NCI-H345 (cell line): ENCODE measurements at regions not wholly inside any gene's neighbourhood (a gene's known extent, or its start where the extent isn't known, plus 50 kb on each side); places are given as distances from the start of the nearest gene placed in this dataset.

Experiments
- DNase-seq: peaks from one replicate; lab custom pipeline; 2025; lab: John Stamatoyannopoulos, UW

DNA sequence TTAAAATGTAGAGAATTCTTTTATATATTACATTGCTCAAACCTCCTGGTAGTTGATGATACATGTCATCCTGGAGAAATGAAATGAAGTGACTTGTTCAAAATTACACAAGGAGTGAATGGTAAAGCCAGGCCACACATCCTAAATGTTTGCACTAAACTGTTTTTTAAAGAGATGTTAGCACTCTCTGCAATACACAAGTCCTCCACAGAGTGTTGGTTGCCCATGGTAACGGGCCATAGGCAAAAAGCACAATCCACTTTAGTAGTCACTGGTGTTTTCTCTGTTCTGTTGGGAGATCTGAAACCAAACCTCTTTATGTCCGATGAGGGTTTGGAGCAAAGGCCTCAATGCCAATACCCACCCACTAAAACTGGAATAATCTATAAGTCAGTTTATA lies 907.4 kb downstream of the NTRK3 start:
- no peak for DNase-seq

DNA sequence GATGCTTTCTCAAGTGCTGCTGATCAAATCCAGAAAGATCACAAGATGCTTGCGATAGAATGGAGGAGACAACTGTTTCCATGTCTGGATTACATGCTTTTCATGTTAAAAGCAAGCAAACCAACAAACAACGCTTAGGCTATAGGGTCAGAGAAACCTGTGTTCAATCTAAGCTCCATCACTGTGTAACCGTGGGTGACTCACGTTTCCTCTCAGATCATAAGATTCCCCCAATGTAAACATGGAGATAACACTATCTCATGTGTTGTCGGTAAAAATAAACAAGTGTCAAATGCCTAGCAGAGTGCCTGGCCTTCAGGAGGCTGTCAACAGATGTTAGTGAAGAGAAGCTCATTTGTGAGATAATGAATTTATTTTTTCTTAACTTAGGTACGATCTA lies 907.8 kb downstream of the NTRK3 start:
- no peak for DNase-seq

DNA sequence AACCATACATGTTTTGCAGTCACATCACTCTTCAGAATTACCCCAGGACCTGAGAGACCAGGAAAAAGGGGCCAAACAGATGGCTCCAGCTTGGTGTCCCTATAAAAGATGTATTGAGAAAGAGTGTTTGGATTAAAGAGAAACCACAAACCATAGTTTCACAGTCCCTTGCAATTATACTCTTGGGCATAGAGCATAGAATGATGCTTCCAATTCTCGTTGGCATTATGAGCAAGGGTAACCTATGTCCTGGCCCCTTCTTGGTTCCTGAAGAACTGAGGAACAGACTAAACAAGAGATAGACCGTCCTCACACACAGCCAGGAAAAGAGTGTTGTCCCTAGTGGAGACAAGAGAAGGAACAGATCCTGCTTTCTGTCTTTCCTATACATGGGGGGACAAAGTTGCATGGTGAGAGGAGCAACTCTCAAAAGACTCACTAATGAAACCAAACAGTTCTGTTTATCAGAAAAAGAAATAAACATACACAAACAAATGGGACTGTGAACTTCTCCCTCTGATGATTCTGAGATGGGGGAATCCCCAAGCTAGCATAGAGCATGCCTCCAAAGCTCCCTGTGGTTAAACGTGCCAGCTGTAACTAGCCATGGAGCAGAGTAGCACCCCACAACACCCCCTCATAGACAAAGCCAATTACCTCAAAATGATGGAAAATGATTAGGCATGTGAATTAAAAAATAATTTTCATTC lies 908.6 kb downstream of the NTRK3 start:
- DNase-seq = no peak

DNA sequence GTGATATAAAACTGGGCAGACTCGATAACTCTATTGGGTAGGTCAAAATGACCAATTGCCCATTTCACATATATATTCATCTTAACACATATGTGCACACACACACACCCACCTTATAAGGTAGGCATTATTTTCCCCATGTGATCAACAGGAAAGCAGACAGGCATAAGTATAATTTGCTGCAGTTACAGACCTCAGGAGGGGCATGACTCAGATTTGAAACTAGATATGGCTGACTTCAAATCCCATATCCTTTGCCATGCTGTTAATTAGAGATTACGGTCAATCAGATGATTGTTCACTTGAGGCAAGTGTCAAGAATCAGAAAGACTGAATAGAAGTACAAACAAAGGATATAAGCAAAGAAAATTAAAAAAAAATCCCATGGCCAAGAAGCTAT lies 910.6 kb downstream of the NTRK3 start:
- DNase-seq = no peak

DNA sequence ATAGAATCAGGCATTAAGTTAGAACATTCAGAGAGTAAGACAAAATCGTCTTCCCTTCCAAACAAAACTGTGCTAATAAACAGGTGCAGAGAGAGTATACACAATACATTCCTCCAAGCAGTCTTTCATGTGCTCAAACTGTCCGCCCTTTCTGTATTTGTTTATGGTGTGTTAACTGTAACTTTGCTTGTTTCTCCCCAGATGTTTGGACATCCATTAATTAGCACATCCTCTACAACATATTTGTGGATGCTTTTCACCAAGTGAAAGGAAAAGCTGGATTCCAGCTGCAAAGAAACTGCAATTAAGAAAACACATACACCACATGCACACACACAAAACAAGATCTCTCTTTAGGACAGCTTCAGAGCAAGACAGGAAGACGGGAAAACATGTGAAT lies 912.6 kb downstream of the NTRK3 start:
- no peak for DNase-seq

DNA sequence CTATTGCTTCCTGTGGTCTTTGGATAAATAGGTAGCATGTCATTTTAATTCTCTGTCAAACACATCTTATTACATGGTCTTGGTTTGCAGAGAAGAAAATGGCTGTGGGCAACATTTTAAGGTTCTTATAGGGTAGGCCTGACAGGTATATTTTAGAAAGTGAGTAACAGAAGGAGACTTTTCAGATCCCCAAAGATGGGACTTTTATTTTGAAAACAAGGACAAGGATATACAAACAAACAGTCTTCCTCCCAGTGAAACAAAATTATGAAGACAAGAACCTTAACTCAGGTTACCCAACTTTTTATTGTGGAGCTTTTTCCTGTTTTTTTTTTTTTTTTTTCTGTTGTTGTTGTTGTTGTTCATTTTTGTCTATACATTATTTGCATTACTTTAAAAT lies 916.2 kb downstream of the NTRK3 start:
- no peak for DNase-seq

DNA sequence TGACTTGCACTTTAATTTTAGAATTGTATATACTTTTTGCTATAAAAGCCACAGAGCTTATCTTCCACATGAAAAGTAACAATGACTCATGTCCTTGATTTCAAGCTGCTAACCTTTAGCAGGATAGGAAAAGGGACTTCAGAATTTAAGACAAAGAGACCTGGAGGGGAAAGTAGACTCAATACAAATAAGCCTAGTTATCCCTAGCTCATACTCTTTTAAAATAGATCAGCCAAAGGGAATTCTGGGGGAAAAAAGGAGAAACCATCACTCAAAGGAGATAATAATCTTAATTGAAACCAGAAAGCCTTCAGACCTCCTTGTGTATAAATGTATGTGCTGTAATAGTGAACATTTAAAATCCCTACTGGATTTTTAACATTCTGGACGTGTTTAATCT lies 930.3 kb downstream of the NTRK3 start:
- DNase-seq = no peak

DNA sequence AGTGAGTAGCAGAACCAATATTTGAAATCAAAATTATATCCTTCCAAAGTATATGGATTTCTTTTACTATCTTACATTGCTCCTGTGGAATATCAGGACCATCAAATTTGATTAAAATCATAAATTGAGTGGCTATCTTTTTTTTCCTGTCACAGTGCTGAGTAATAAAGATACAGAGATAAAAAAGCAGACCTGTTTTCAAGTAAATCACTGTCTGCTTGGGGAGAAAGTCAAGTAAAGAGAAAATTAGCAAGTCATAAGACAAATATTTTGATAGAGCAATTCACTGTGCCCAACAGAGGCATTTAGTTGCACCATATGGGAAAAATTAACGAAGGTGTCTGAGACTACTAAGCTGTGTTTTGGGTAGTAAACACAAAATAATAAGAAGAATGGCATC lies 933.7 kb downstream of the NTRK3 start:
- no peak for DNase-seq

DNA sequence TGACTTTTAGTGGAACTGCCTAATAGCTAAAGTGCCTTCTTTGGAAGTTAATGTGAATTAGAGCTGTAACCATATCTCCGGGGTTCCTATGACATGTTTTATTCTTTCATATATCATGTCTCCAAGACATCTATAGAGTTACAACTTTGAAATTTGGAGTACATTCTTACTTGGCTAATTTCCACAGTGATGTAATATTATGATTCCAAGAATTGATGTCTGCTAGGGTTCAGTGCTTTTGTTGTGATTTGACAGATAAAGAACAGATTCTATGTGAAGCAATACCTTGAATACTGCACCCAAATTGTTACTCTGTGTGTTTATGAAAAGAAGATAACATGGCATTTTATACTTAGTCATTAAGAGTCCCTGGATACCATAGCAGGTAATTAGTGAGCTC lies 934.3 kb downstream of the NTRK3 start:
- no peak for DNase-seq

DNA sequence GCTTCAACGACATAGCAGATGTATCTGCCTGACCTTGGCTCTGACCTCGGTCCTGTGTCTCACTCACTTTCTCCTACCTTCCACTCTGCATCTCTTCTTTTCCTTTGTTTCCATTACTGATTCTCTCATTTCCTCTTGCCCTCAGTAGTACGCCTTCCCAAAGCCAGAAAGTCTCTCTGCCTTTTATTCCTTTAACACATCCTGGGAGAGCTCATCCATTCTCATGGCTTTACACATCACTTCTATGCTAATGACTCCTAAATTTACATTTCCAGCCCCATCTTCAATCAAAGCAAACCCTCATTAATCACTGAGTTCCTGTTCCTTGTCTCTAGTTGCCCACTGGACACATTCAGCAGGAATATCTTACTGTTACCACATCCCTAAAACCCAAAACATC lies 938.6 kb downstream of the NTRK3 start:
- no peak for DNase-seq

DNA sequence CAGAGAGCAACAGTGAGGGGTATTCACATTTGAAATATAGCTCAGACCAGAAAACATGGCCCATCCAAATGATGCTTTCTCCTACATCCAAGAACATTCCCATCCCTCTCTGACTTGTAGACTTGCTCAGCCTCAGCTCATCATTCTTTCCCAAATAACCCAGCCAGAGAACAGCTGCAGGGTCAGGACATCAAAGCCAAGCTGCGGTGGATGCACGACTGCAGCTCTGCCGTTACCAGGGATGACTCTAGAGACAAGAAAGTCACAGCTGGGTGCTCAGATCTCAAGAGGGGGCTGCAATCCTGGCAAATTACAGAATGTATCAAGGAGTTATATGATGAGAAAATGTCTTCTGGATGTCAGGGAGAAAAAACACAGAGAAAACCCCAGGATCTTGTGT lies 944.3 kb downstream of the NTRK3 start:
- DNase-seq = no peak

DNA sequence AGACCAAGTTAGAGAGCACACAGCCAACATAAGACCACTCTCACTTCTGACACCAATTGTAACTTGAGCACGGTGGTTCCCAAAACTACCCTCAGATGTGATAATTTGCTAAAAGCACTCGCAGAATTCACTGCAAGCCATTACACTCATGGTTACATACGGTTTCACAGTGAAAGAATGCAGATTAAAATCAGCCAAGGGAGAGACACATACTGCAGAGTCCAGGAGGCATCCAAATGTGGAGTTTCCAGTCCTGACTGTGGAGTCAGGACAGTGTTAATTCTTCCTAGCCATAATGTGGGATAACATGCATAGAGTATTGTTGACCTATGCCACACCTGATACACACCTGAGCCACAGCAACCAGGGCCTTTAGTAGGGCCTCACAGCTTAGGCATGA lies 956.4 kb downstream of the NTRK3 start:
- DNase-seq = no peak

DNA sequence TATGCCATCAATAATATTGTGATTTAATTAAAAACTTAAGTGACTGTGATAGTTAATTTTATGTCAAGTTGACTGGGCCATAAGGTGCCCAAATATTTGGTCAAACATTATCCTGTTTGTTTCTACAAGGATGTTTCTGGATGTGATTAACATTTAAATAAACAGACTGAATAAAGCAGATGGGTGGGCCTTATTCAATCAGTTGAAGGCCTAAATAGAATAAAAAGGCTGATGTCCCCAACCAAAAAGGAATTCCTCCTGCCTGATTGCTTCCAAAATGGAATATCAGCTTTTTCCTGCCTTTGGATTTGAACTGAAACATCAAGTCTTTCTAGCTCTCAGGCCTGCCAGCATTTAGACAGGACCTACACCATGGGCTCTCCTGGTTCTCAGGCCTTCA lies 961.7 kb downstream of the NTRK3 start:
- no peak for DNase-seq

DNA sequence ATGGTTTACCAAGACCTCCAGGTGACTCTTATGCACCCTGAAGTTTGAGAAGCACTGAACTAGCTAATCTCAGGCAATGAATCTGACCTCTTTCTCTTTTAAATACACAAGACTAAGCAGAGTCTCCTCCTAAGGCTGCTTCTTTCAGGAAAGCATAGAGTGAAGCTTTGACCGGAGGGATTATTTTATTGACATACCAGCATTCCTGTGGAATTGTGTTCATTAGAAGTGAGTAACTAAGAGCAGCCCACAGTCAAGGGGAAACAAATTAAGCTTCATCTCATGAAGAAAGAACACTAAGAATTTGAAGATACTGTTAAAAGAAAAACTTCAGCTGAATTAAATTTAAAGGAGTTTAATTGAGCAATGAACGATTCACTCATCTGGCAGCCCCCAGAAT lies 963.5 kb downstream of the NTRK3 start:
- DNase-seq = no peak

DNA sequence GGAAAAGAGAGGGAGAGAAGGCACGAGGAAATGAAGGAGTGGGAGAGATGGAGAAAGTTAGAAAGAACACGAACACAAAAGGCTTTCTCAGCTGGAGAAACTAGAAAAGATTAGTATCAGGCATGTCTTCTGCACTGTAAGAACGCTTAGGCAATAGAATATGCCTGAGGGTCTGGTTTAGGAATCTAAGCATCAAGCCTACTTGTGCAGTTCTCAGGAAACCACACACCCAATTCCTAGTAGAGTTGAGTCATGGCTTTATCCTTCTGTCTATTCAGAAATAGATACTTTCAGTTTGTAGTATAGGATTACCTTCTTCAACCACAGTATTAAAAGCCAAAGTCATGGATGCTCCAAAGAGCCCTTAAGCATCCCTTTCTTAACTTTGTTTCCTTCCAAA lies 969.4 kb downstream of the NTRK3 start:
- no peak for DNase-seq

DNA sequence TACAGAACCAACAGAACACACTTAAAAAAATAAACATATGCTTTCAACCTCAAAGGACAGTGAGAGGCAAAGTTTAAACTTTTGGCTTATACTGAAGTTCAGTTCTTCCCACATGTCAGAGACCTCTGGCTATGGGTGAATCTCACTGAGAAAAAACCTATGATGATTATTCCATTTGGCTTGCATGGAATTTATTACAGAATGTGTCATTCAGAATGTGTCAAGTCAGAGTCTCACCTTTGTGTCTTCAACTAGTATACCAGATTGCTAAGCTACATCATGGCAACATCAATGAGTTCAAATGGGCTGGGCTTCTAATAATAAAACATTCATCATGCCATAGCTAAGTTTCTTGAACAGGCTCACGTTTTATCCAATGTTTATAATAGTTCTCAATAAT lies 987.0 kb downstream of the NTRK3 start:
- DNase-seq = no peak

DNA sequence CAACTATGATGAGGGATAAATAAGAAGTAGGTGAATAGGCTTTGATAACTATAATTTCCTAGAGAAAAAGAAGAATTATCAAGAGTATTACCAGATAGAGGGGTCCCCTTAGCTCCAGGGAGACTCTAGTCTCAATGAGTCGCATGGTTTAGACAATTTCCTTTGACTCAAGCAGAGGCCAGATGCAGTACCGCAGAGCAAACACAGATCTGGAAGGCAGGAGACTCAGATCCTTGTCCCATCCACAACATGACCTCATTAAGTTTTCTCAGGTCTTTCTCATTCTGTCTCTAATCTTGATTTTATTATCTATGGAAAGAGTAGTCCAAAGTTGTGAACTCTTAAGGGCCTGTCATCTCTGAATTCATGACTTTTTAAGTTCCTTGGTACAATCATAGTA lies 987.9 kb downstream of the NTRK3 start:
- no peak for DNase-seq

DNA sequence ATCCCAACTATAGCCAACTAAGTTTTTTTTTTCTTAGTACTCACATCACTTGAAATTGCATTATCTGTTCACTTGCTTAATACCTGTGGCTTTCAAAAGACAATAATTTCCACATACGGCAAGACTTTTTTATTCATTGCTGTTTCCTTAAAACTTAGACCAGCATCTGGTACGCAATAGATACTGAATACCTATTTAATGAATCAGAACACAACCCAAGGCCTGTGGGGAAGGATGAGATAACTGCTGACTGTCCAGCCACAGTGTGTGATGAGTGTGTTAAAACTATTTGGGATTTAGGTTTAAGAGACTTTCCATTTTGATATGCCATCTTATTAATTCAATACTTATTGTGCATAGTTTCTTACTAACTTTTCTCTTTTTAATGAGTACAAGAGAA lies 988.7 kb downstream of the NTRK3 start:
- no peak for DNase-seq

DNA sequence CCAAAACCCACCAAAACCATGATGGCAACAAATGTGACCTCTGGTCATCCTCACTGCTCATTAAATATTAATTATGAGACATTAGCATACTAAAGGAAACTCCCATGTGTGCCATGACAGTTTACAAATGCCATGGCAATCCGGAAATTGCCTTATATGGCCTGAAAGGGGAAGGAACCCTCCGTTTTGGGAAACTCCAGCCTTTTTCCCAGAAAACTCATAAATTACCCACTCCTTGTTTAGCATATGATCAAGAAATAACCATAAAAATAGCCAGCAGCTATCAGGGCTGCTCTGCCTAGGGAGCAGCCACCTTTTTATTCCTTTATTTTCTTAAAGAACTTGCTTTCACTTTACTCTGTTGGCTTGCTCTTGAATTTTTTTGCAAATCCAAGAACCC lies 992.7 kb downstream of the NTRK3 start:
- DNase-seq = no peak

DNA sequence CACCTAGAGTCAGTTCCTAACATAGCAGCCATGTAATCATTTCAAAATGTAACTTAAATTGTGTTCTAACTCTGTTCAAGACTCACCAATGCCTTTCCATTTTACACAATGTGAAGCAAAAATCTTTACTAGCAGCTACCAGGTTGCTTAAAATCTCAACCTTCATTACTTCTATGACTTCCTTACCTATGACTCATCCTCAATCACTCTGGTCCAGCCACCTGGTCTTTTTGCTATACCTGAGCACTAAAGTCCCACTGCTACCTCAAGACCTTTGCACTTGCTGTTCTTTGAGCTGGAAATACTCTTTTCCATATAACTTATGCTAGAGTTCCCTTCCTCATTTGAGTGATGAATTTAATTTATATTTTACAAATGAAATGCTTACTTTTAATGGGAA lies 993.2 kb downstream of the NTRK3 start:
- DNase-seq = no peak

DNA sequence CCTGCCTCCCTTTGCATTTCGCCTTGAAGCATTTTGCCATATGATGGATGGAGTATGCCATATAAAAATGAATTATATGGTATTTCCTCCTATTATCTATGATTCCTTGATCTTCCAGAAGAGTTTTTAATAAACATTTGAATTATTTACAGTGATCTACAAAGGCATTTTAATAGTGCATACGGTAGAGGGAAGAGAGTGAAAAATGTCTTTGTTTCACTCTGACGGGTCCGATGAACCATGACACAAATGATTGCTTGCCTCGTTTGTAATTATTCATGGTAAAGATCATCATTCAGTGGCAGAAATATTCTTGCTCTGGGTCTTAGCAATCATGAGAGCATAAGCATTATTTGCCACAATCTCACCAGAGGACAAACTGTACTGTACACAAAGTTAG lies 1010.9 kb downstream of the NTRK3 start:
- DNase-seq = no peak

DNA sequence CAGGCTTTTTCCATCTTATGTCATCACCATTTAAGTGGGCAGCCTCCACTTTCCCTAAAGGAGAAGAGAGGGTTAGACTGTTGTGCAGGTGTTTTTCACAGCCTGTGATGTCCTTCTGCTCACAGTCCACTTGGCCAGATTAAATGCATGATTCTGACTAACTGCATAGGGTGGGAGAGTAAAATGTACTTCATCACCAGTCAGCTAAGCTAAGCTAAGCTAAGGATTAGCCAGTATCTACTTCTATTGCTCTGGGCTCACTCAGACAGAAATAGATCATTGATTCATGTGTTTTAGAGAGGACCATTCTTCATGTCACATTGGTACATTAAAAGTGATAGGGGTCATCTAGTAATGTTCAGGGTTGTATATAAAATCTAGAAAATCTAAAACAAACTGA lies 1013.1 kb downstream of the NTRK3 start:
- no peak for DNase-seq

DNA sequence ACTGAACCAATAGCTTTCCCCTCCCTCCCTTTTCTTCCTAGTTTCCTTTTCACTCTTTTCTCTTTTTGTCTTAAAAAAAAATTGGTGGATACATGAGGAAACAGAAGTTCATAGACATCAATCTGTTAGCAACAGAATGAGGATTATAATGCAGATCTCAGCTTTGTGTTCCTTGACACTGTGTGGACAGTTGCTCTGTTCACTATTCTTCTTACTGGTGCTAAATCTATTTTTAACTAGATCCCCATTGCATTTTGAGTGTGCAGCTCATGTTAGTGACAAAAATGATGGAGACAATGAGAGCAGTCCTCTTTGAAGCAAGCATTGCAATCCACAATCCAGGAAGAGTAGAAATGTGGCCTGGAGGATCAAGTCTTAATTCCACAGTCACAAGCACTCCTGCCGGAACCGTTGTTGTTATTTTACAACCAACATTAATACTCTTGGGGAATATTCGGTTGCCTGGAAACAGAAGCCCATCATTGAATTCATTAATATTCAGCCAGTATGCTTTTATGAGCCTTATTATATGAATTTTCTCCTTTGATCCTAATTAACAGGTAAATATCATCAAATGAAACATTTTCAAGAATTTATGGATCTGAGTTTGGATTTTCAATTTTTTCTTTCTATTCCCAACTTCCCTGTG lies 1016.8 kb downstream of the NTRK3 start:
- no peak for DNase-seq

DNA sequence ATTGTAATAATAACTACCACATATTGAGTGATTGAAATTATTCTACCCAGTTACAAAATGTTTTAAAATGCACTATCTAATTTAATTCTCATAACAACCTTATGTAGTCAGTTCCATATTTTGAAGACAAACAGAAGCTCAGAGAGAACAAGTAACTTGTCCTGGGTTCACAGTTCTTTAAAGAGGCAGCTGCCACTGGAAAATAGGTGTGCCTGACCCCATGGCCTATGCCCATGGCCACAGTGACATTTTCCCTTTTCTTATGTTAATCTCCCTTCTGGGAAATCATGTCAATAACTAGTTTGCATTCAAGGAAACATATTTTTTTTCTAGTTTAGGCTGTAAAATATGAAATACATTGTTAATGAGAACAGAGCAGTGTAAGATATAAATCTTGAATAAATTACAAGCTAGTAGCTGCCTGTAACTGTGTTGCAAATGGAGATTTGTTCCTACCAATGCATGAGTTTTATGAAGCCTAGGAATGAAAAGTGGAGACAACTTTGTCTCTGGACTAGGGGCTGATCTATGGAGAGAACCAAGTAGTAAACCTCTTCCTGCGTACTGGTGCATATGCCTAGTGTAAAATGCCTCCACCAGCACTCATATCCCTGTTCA lies 1018.0 kb downstream of the NTRK3 start:
- DNase-seq = no peak
